Right hindlimb (tissue), 1 donor: ENCODE measurements at regions not wholly inside any gene's neighbourhood (a gene's known extent, or its start where the extent isn't known, plus 50 kb on each side); places are given as distances from the start of the nearest gene placed in this dataset.
"Not testable (repeated sequence)": the region's sequence is repeated elsewhere in the genome, so short reads cannot be mapped to it uniquely, and the experiment has no call there.

Source experiments
- DNase-seq: peaks from one replicate; pipeline ENCODE4 v3.0.0-alpha.2; 2018

DNA sequence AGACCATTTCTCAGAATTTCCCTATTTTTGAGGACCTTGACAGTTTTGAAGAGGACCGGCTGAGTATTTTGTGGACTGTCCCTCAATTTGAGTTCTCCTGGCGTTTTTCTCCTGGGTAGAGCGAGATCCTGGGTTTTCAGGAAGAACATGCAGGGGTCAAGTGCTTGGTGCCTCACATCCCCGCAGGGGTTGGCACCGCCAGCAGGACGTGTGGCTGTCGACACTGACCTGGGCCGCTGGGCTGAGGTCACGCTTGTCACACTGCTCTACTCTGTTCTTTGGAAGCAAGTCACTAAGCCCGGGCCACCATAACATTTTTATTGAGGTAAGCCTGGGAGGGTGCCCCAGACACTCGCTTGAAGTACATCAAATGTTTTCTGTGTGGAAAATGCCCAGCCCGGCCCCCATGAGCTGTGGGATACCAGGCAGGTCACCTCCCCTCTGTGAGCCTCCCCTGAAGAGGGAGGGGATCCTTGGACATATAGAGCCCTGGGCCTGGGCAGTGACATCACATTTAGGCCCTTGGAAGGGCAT lies 112.0 kb downstream of the NPIPB11 start:
- DNase-seq, result not testable (repeated sequence)

DNA sequence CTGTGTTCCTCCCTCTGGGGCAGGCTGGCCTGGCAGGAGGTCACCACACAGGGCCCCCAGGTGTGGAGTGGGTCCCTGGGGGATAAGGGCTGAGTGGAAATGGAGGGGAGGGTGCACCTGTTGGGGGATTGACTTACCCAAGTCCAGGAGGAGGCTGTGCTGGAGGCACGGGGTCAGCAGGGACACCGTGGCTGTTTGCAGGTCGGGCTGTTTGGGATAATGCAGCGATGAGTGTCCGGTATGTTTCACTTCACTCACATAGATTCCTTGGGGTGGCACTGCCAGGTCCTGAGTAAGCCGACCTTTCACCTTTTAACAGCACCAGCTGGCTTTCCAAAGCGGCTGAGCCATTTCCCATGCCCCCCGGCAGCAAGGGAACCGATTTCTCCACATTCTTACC lies 113.0 kb downstream of the NPIPB11 start:
- DNase-seq, result not testable (repeated sequence)

DNA sequence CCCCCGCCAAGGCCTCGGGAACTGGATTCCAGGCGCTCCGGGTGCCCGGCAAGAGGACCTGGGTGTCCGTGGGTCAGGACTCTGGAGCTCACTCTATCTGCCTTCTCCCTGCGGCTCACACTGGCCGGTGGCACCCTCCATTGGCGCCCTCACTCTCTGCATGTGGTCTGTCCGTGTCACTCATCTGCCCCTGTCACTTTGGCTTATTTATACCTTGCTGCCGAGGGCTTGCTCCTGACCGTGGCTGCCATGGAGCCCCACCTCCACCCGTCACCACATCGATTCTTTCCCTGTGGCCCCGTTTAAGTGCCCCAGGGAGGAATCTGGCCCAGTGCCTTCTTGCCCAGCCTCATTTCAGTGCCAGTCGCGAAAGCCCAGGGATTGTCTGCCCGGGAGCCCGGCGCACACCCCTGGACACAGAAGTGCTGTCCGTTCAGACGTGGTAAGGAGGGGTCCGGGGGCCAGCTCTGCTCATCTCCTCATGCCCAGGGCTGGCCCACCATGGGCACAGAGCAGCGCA lies 113.5 kb downstream of the NPIPB11 start:
- not testable (repeated sequence) for DNase-seq

DNA sequence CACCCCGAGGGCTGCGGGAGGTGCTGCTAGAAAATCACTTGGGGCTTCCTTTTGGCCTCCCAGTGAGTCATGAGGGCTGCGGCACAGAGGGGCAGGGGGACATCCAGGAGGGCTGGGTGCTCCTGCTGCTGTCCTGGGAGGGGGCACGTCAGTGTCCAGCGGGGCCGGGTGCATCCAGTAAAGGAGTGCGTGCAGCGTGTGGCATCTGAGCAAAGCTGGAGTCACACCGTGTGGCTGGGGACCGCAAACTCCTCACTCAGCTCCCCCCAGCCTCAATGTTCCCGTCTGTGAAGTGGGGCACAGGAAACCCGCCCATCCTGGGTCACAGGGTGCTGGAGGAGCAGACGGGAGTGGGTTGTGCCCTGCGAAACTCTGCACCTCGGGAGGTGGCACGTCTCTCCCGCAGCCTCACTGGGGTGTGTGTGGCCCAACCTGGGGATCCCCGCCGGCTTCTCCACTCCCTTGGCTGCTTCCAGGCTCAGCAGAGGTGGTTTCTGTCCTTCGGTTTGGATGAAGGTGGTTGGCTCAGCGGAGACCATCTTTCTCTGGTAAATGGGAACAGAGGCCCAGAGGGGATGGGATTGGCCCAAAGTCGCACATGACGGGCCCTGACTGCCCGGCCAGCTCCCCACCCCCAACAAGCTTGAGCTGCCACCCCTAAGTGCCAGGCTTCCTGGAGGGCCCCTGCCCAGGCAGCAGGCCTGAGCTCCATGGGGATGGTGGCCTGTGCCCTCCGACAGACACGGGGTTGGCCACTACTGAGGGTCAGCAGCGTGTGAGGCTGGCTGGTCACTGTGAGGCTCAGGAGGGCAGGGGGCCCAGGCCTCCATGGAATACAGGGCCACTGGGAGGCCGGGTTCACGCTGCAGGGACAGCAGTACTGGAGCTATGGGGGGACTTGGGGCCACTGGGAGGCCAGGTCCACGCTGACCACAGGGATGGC lies 114.9 kb downstream of the NPIPB11 start:
- DNase-seq, result not testable (repeated sequence)

DNA sequence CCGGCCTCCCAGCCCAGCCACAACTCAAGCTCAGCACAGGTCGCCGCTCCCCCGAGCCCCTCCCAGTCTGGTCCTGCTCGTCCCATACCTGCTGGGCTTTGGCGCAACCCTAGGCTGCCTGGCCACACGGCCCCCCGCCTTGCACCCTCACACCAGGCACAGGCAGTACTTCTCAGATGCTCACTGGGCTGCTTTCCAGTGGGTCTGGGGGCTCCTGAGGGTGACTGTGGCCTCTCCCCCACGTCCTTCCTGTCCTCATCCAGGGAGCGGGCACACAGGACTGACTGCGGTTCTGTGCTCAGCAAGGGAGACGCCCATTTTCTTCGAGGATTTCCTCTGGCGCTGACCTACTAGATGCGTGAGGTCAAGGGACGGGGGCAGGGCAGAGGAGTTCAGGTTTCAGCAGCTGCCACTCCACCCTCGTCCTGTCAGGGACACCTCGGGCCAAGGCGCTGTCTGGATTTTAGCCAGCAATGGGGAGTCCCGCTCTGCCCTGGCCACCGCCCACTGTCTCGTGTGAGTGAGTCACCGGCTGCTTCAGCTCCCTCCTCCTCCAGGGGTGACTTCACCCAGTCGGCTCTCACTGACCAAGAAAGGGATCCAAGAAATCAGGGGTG lies 115.8 kb downstream of the NPIPB11 start:
- peak; percentile 90 for DNase-seq

DNA sequence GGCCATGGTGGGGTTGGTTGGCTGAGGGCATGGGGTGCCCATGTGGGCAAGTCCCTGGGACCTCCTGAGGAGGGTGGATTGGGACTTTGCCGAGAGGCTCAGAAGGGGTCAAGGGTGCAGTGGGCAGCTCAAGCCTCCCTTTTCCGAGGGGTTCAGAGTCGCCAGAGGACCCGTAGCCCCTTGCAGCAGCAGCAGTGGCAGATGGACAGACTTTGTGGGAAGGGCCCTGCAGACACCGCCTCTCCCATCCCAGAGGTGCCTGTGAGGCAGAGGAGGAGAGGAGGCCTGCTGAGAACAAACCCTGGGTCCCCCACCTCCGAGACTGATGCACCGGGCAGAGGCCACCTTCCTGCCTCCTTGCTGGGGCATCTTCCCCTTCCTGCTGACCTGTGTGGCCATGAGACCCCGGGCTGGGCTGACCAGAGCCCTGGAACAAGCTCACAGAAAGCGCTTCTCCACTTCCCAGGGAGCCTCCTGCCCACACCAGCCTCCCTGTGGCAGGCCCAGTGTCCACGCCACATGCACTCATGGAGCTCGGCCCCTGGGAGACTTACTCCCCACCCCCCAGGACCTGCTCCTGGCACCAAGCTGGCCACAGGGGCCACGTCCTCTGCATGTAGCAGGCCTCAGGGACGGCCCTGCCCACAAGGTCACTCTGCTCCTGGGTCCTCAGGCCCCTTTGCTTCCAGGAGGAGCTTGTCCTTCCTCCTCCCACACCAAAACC lies 116.8 kb downstream of the NPIPB11 start:
- DNase-seq, result not testable (repeated sequence)

DNA sequence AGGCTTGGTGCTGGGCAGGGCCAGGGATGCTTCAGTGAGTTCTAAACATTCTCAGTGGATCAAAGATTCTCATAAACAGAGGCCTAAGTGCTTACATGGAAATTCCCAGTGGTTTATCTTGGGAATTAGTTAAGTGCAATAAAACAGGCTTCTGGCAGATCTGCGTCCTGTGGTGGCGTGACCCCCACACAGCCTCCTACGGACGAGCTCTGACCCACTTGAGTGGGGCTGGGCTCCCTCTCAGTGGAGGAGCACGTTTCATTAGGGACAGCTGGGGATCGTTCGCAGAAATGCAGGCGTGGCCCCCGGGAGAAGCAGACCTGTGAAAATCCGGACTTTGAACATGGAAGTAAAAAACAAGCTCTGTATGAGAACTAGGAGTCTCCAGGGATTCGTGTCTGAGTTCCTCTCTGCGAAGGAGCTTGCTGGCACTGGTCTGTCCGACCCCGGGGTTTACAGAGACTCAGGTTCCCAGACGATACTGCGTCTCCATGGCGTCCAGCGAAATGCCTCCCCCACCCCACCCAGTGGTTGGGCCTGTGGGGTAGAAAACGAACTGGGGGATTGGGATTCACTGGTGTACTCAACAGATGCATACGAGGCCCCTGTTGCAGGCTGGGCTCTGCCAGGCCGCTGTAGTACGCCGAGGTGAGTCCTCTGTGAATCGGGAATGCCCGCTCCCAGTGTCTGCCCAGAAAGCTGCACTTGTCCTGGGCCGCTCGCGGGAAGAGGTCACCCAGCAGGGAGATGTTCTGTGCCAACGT lies 117.6 kb downstream of the NPIPB11 start:
- DNase-seq, result peak; percentile 57

DNA sequence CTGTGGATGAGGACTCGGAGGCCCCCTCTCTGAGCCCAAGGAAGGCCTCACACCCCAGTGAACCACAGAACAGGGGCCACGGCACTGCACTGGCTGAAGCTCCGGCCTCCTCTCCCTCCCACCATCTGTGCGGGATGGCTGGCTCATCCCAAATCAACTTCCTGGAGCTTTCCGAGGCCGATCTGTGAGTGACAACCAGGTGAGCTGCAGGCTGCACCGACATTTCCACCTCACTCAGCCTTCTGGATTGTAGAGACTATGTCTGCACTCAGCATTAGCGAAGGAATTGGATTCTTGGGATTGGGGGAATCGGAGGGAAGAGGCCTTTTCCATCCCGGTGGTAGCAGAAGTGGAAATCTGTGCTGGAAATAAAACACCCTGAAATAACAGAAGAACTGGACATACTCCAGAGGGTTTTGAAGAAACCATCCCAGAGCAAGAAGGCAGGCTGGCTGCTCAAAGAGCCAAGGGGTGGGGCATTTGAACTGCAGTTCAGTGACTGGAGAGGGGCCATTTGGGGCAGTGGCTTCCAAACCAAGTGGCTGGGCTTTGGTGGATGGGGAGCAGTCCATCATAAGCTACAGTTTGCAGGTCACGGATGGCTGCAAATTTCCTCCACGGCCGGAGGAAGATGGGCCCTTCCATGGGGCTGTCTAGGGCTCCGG lies 118.5 kb downstream of the NPIPB11 start:
- peak; percentile 76 for DNase-seq

DNA sequence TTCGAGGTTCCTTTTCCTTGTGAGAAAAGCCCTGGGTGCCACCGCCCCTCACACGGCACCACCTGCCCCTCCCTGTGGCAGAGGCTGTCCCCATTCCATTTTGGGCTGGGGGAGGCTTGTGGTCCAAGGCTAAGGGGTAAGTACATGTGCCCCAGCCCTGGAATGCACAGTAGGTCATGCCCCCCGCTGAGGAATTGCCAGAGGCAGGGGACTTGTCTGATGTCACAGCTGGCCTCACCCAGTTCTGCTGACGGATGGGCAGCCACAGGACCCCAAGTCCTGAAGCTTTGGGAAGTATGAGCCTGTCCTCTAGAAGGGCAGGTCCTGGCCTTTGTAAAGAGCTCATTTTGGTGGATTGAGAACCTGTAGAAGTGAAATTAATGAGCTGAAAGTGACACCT lies 119.3 kb downstream of the NPIPB11 start:
- not testable (repeated sequence) for DNase-seq

DNA sequence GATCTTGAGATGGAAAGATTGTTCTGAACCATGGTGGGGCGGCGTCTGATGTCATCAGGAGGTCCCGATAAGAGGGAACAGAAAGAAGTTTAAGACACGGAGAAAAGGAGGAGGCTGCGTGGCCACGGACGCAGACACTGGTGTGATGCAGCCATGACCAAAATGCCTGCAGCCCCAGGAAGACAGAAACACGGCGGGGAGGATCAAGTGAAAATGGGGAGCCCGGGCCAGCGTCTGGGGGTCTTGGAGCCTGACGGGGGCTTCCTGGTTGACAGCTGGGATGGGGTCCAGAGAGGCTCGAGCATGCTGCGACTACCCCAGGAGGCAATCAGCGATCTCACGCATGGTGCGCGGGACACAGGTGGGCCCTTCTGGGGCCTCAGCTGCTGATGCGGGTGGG lies 119.7 kb downstream of the NPIPB11 start:
- not testable (repeated sequence) for DNase-seq

DNA sequence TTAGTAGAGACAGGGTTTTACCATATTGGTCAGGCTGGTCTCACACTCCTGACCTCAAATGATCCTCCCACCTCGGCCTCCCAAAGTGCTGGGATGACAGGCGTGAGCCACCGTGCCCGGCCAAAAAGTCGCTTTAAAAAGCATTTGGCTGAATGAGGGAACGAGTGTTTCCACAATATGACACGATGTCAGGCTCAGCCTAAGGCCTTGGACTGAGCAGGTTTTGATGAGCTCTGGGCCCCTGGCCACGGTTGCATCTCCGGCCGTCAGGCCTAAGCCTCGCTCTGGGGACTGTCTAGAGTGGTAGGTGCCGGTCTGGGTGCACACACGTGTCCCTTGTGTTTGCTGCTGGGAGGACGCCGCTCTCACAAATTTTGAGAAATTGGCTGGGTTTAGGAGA lies 120.3 kb downstream of the NPIPB11 start:
- not testable (repeated sequence) for DNase-seq

DNA sequence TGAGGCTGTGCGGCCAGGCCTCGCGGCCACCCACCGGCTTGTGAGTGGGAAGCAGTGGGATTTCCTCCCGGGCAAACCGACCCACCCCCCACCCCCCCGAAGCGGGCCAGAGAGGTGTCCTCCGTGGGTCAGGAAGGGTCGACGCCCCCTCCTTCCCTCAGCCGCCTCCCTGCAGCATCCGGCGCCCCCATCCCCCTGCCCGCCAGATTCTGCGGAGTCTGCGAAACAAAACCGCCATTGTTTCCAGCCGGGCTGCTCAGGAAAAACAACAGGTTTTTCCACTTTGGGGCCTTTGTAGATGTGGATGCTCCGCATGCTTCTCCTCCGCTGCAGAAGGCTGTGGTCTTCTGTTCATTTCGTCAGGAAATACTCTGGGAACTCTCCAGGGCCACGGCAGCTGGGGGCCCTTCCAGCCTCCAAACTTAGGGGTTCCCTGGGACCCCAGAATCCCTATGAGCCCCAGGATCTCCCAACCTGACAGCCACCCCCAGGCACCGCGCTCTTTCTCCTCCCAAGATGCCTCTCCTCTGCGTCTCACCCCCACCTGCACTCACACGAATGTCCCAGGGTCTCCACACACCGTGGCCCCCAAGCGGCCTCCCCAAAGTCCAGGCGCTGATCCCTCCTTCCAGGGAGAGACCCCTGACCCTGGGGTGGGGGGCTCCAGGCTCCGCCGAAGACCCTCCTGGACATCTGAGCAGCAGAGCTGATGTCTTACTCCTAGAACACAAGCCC lies 121.2 kb downstream of the NPIPB11 start:
- not testable (repeated sequence) for DNase-seq

DNA sequence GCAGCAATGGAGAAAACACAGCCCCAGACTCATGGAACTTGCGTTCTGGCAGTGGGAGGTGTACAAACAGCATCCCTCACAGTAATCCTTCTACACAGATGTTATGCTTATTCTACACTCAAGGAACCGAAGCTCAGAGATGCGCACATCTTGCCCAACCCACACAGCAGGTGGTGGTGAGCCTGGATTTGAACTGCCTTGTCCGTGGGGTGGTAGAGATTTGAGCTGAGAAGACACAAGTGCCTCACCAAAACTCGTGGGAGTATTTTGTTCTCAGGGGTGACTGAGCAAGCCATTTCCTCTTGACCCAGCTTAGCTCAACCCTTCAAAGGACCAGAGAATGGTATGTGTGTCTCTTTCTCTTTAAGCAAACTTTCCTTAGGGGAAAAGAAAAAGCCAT lies 121.8 kb downstream of the NPIPB11 start:
- not testable (repeated sequence) for DNase-seq

DNA sequence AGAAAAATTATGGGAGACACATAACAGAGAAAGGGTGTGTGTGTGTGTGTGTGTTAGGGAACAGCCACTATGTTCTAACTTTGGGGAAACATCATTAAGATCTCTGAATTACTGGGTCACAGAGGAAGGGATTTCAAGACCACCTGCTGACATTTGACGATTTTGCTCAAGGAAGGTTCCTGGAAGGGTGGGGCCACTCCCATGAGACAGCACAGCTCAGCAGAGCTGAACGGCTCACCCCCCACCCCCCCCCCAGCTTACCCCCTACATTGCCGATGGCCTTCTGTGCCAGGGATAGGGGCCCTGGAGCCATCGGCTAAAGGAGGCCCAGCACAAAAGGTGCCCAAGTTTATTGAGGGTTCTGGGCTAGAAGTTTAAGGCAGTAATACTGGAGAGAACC lies 122.4 kb downstream of the NPIPB11 start:
- not testable (repeated sequence) for DNase-seq

DNA sequence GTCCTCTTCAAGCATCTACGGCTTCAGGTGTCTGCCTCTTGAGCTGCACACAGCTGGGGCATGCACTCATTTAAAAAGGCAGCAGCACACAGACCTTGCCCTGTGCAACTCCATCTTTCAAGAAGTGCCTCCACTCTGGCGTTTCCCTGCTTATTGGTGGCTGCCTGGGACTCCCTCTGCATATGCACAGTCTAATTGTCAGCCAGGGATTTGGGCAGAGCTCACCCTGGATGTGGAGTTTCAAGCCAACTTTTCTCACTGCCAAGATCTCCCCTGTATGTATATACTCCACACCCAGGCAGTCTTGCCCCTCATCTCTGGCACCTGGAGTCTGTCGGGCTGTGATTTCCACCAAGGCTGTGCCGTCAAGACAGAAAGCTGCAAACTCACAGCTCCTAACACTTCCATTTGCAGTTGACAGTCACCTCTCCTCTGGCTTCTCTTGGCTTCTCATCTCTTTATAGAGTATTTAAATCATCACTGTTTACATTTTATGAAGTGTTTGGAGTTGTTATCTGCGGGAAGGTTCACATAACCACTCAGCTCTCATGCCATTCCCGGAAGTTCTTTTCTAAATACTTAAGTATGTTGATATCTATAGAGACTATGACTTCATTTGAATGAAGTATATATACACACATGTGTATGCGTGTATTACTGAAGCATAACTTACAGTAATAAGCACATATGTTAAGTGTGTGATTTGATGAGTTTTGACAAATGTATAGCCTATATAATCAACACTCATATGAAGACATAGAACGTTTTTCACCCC lies 128.2 kb downstream of the NPIPB11 start:
- not testable (repeated sequence) for DNase-seq

DNA sequence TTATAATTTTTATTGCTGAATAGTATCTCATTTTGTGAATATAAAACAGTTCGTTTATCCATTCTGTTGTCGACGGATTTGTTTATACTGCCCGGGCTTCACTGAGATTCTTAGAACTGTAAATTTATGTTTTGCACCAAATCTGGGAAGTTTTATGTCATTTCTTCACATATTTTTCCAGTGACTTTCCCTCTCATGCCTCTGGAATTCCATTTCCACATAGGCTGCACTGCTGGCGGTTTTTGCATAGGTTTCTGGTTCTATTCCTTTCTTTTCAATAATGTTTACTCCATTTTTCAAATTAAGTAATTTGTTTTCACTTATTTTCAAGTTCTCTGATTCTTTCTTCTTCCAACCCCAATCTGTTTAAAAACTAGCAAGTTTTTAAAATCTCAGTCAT lies 130.1 kb downstream of the NPIPB11 start:
- DNase-seq, result not testable (repeated sequence)

DNA sequence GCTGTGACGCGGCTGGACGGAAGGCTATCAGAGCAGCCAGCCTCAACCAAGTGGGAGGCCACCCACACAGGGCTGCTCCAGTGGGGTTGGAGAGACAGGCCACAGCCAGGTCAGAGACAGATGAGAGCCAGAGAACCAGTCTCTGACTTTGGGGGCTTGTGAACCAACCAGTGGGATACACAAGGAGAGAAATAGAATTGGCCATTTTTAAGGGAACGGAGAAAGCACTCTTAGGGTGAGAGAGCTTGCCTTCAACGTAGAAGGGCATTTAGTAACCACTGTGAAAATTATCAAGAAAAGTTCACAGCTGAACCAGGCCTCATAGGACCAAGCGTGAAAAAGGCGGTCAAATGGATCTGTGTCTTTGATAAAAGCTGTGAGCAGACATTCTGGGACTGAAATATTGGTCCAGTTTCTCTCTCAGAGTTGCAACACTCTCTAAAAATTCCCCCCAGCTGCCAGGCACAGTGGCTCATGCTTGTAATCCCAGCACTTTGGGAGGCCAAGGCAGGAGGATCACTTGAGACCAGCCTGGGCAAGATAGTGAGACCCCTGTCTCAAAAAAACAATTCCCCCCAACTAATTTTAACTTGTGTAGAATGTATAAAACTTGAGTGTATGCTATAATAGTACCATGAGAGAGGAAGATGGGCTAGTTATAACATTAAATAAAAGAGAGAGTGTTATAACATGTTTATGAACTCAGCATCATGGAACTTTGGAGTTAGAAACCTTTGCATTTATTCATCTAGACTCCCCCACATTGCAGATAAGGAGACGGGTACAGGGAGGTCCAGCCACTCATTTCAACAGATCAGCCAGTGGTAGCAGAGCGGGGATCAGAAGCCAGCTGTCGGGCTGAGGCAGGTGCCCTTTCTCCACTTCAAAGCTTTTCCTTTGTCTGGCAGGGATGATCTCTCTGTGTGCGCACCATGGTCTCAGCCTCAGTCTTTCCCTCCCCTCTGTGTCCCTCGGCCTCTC lies 132.2 kb downstream of the NPIPB11 start:
- DNase-seq, result not testable (repeated sequence)

DNA sequence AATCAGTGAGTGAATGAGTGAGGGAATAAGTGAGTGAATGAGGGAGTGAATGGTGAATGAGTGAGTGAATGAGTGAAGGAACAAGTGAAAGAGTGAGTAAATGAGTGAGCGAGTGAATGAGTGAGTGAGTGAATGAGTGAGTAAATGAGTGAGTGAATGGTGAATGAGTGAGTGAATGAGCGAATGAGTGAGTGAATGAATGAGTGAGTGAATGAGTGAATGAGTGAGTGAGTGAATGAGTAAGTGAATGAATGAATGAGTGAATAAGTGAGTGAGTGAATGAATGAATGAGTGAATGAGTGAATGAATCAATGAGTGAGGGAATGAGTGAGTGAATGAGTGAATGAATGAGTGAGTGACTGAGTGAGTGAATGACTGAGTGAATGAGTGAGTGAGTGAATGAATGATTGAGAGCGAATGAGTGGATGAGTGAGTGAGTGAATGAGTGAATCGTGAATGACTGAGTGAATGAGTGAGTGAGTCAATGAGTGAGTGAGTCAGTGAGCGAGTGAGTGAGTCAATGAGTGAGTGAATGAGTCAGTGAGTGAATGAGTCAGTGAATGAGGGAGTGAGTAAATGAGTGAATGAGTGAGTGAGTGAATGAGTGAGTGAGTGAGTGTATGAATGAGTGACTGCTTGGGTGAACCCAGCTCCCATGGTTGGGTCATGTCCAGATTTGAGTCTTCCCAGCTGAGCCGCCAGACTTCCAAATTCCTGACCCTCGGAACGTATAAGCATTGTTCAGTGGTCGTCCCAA lies 133.0 kb downstream of the NPIPB11 start:
- not testable (repeated sequence) for DNase-seq
